Pancreas (tissue), 10 donors: ENCODE measurements at regions not wholly inside any gene's neighbourhood (a gene's known extent, or its start where the extent isn't known, plus 50 kb on each side); places are given as distances from the start of the nearest gene placed in this dataset.

Source experiments
- ATAC-seq, 4 donors: fragments of 200-7000 bp; cut with Tn5 transposase; one replicate each; pipeline versions ENCODE4 v1.8.0 to v1.9.1; 2020; ENCODE audit warnings: mild to moderate bottlenecking in 4 of 4, moderate library complexity in 4 of 4
- DNase-seq, 6 donors: peaks; one replicate each; pipeline ENCODE4 v3.0.0-alpha.2; 2020
- FAIRE-seq: peaks from 2 replicates; lab custom pipeline; 2012; peaks lifted over from hg19 to GRCh38; lab: Jason Lieb, UNC
- H3K27ac ChIP-seq, 4 donors: fragments of 200-600 bp; sonication (generic); 1 replicate in 3 of 4; 2 replicates in 1 of 4; pipeline versions ENCODE4 v1.5.0 to v1.8.0; 2020
- H3K27me3 ChIP-seq, 4 donors: fragments of 200-600 bp; one replicate each; pipeline ENCODE4 v1.8.0; 2021
- H3K36me3 ChIP-seq, 3 donors: fragments of 200-600 bp; sonication (generic) in 1 of 3; one replicate each; pipeline versions ENCODE4 v1.5.0 to v1.8.0; 2020 to 2021
- H3K4me1 ChIP-seq, 3 donors: fragments of 200-600 bp; one replicate each; pipeline ENCODE4 v1.8.0; 2021
- H3K4me3 ChIP-seq, 4 donors: fragments of 200-600 bp; sonication (generic) in 2 of 4; one replicate each; pipeline versions ENCODE4 v1.5.0 to v1.8.0; 2020 to 2021
- H3K9me3 ChIP-seq, 4 donors: fragments of 200-600 bp; one replicate each; pipeline ENCODE4 v1.8.0; 2021
- CTCF ChIP-seq, 4 donors: fragments of 200-600 bp; sonication (generic) in 3 of 4; IDR thresholded peaks; one replicate each; pipeline versions ENCODE4 v1.5.0 to v1.8.0; 2021; ENCODE audit warnings: antibody characterized with exemption in 4 of 4
- WGBS, 2 donors: extraction: QIAGEN DNeasy Blood & Tissue Kit; methylation state at CpG; one replicate each; pipeline ENCODE4 v1.1.7; 2013; 5-methylcytosine and 5-hydroxymethylcytosine counted together
- intact Hi-C, 3 donors: fragments of 100-400 bp; cut with DNase I; formaldehyde crosslinking; loops; one replicate each; pipeline versions ENCODE4 v1.11.1 to v1.14.2; 2022
- donor health status: healthy with polysubstance abuse.
- donor health status: DM: no; HTN: no; CAD: no; lungs with moderate emphysema.
- donor health status: DM: no; HTN: no; CAD: no.
- donor health status: control.
- donor health status: control.
- donor health status: Bipolar disorder and iron deficiency.
- donor health status: DM: yes; HTN: yes; CAD: no.
- donor health status: DM: no; HTN: no; CAD: no.
- donor health status: DM: no; HTN: no; CAD: no.
- donor health status: DM: yes; HTN: yes; CAD: no.

DNA sequence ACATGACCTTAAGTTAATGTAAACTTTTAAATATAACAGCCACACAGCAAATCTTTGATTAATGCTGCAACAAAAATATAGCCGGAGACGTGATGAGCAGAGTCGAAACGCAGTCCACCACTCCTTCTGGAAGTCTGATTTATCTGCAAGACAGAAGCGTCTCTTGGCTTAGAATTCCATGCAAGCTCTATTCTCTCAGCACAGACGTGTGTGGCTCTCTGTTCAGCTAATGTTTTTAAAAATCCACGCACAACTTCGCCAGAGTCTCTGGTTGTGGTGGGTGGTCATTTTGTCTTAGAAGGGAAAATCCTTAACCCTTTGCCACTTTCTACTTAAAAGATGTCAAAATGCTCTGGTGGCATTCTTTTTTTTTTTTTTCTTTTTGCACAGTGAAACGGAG is 438.0 kb upstream of the MGMT start:
- Histone ChIP-seq H3K4me1 (no peaks in the 10 kb centered on the region), H3K27ac (no peak overlapping the region), H3K27me3 (peaks cover 0 to 44% (median 7%) of the 10 kb centered on the region in 4 donors), H3K4me3 (no peak overlapping the region), H3K9me3 (no peaks in the 10 kb centered on the region), H3K36me3 (no peaks in the 10 kb centered on the region)
- intact Hi-C loops = no loop called here
- no peak for FAIRE-seq
- no peak for TF ChIP-seq CTCF (IDR thresholded peaks at IDR 0.05)
- WGBS, 2 donors = 35 to 36% methylated on average over 9 of the region's 9 CpGs
- ATAC-seq = no peak
- no peak for DNase-seq

DNA sequence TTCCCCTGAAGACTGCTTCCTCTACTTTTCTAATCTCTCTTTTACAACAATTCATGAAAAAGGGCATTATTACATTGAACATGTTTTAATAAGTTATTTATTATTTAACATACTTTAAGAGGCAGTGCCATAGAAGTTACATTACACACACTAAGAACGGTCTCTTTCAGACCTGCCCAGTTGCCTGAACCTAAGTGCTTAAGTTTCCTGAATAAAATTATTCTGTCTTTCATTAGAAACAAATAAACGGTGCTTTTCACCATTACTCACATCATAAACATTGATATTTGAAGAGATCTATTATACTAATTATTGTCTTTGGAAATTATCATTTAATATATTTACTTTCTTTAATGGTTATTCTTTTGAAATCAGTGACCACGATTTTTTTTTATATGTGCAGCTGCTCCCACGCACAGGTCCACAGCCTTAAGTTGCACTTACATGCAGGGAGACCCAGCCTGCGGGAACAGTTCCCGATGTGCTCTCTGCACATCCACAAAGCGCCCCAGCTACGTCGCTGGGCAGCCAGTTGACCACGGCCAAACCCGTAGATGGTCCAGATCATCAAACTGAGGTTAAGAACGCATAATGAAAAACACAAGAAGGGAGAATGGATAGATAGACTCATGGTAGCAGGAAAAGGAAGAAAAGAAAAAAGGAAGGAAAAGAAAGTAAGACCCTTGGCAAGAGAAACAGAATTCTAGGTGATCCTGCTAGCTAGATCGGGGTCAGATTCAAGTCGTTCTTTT is 437.0 kb upstream of the MGMT start:
- no peak for FAIRE-seq
- no peak for DNase-seq
- 54 to 63% methylated on average over 14 of the region's 14 CpGs for WGBS, 2 donors
- ATAC-seq = no peak
- intact Hi-C loops = loop anchor here in 1 of 3 donors (5.0 kb wide), 1 partner anchor 942 kb away; no protein-coding TSS in a partner anchor
- TF ChIP-seq CTCF (IDR thresholded peaks at IDR 0.05) = no peak
- peaks cover 0 to 49% (median 7%) of the 10 kb centered on the region in 4 donors for H3K27me3 ChIP-seq
- H3K4me3 ChIP-seq = no peak overlapping the region
- H3K27ac ChIP-seq = no peak overlapping the region
- no peaks in the 10 kb centered on the region for H3K36me3 ChIP-seq
- H3K4me1 ChIP-seq = no peaks in the 10 kb centered on the region
- H3K9me3 ChIP-seq = no peaks in the 10 kb centered on the region

DNA sequence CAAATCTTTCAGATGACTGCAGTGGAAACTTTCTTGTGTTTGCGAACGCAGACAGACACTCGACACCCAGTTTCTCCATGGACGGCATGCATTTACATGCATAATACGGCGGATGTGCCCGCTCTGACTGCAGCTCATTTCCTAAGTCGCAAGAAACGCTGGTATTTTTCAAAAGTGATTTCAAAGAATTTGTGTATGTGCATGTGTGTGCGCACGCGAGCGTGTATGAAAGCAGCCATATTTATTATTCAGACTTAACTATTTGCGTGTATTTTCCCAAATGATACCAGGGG is 436.5 kb upstream of the MGMT start:
- Histone ChIP-seq H3K27ac (no peak overlapping the region), H3K4me1 (no peaks in the 10 kb centered on the region), H3K4me3 (no peak overlapping the region), H3K27me3 (peaks cover 0 to 49% (median 7%) of the 10 kb centered on the region in 4 donors), H3K9me3 (no peaks in the 10 kb centered on the region), H3K36me3 (no peaks in the 10 kb centered on the region)
- intact Hi-C loops = loop anchor here in 1 of 3 donors (5.0 kb wide), 1 partner anchor 942 kb away; no protein-coding TSS in a partner anchor
- no peak for ATAC-seq
- no peak for TF ChIP-seq CTCF (IDR thresholded peaks at IDR 0.05)
- WGBS, 2 donors = 68 to 74% methylated on average over 14 of the region's 14 CpGs
- no peak for FAIRE-seq
- no peak for DNase-seq

GRCh38 chr10:129030996-129031843 is 435.8 kb upstream of the MGMT start:
- peak; percentile 67 to 97 (median 93) for ATAC-seq
- Histone ChIP-seq H3K9me3 (no peaks in the 10 kb centered on the region), H3K4me3 (no peak overlapping the region), H3K4me1 (no peaks in the 10 kb centered on the region), H3K27ac (no peak overlapping the region), H3K27me3 (peaks cover 0 to 52% (median 7%) of the 10 kb centered on the region in 4 donors), H3K36me3 (no peaks in the 10 kb centered on the region)
- intact Hi-C loops = loop anchor here in 1 of 3 donors (5.0 kb wide), 1 partner anchor 941 kb away; no protein-coding TSS in a partner anchor
- peak; percentile 57 to 83 (median 68) for TF ChIP-seq CTCF (IDR thresholded peaks at IDR 0.05)
- FAIRE-seq = no peak
- DNase-seq = peak in 5 of 6 donors; percentile 20 to 79 (median 52)
- 26 to 28% methylated on average over 21 of the region's 21 CpGs for WGBS, 2 donors
